Endodermal cell (in vitro differentiated cells): ENCODE measurements at regions not wholly inside any gene's neighbourhood (a gene's known extent, or its start where the extent isn't known, plus 50 kb on each side); places are given as distances from the start of the nearest gene placed in this dataset.

ENCODE experiments used
- DNase-seq: peaks from one replicate; pipeline ENCODE4 v3.0.0-alpha.2; 2017
- H3K27ac ChIP-seq: 2 replicates; pipeline ENCODE4 v1.5.1; 2013; ENCODE audit warnings: mild to moderate bottlenecking, low read depth, low read length, moderate library complexity
- H3K27me3 ChIP-seq: 2 replicates; pipeline ENCODE4 v1.6.1; 2013; ENCODE audit warnings: mild to moderate bottlenecking, low read length, moderate library complexity; ENCODE audit not compliant: insufficient read depth, control insufficient read depth, poor library complexity, severe bottlenecking
- H3K36me3 ChIP-seq: 2 replicates; pipeline ENCODE4 v1.7.0; 2013; ENCODE audit warnings: mild to moderate bottlenecking, low read length, moderate library complexity; ENCODE audit not compliant: control insufficient read depth, insufficient read depth
- H3K4me1 ChIP-seq: one replicate; pipeline ENCODE4 v1.7.0; 2013; ENCODE audit warnings: low read length; ENCODE audit not compliant: control insufficient read depth, insufficient read depth
- H3K4me3 ChIP-seq: 2 replicates; pipeline ENCODE4 v1.5.1; 2013; ENCODE audit warnings: mild to moderate bottlenecking, low read length, moderate library complexity
- H3K9ac ChIP-seq: 2 replicates; pipeline ENCODE4 v1.6.1; 2013; ENCODE audit warnings: mild to moderate bottlenecking, low read length, moderate library complexity; ENCODE audit not compliant: poor library complexity, severe bottlenecking; ENCODE audit errors: extremely low read depth
- H3K9me3 ChIP-seq: 2 replicates; pipeline ENCODE4 v1.6.1; 2013; ENCODE audit warnings: mild to moderate bottlenecking, low read length, moderate library complexity; ENCODE audit not compliant: control insufficient read depth
- H3K27ac Mint-ChIP-seq: 2 replicates; pipeline ENCODE4 v1.8.0; 2020; ENCODE audit warnings: mixed read lengths
- H3K27me3 Mint-ChIP-seq: 2 replicates; pipeline ENCODE4 v1.8.0; 2021; ENCODE audit warnings: mild to moderate bottlenecking, mixed read lengths; ENCODE audit not compliant: insufficient read depth
- H3K36me3 Mint-ChIP-seq: 2 replicates; pipeline ENCODE4 v1.8.0; 2020; ENCODE audit warnings: low read depth, mixed read lengths
- H3K4me1 Mint-ChIP-seq: 2 replicates; pipeline ENCODE4 v1.8.0; 2020; ENCODE audit warnings: mixed read lengths
- H3K4me3 Mint-ChIP-seq: 2 replicates; pipeline ENCODE4 v1.8.0; 2020; ENCODE audit warnings: mild to moderate bottlenecking, moderate library complexity, mixed read lengths
- H3K9me3 Mint-ChIP-seq: 2 replicates; pipeline ENCODE4 v1.8.0; 2020; ENCODE audit warnings: mild to moderate bottlenecking, mixed read lengths
- WGBS, 2 experiments: methylation state at CpG; one replicate each; pipeline versions ENCODE4 v1.1.5 to v1.1.7; 2013; ENCODE audit warnings: missing lambda C conversion rate in 2 of 2, mixed read lengths in 1 of 2; ENCODE audit not compliant: insufficient coverage in 1 of 2, insufficient read length in 1 of 2; 5-methylcytosine and 5-hydroxymethylcytosine counted together
- TF ChIP-seq, protein P1 (sequence below): fragments of 200-600 bp; sonication (generic); conservative IDR thresholded peaks from 2 replicates; pipeline ENCODE4 v1.5.0; 2021; ENCODE audit warnings: antibody characterized with exemption, mild to moderate bottlenecking

DNA sequence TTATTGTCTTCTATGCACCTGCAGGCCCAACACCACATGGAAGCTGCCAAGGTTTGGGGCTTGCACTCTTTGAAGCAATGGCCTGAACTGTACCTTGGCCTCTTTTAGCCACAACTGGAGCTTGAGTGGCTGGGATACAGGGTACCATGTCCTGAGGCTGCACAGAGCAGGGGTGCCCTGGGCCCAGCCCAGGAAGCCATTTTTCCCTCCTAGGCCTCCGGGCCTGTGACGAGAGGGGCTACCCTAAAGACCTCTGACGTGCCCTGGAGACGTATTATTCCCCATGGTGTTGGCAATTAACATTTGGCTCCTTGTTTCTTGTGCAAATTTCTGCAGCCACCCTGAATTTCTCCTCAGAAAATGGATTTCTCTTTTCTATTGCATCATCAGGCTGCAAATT, 519.9 kb upstream of the MAGEB18 start:
- DNase-seq: no peak
- H3K4me1 ChIP-seq: no peaks in the 10 kb centered on the region
- Mint-ChIP-seq H3K27ac (no peak overlapping the region), H3K9me3 (peaks cover 45% of the 10 kb centered on the region), H3K27me3 (no peaks in the 10 kb centered on the region), H3K4me1 (no peaks in the 10 kb centered on the region), H3K36me3 (no peaks in the 10 kb centered on the region), H3K4me3 (no peak overlapping the region)
- H3K9ac ChIP-seq: no peak overlapping the region
- WGBS, 2 experiments: 95% methylated on average over 4 of the region's 4 CpGs; no CpG with 5 or more reads in 1 of the 2 experiments
- no peak overlapping the region for H3K27ac ChIP-seq
- no peaks in the 10 kb centered on the region for H3K27me3 ChIP-seq
- no peak overlapping the region for H3K4me3 ChIP-seq
- no peaks in the 10 kb centered on the region for H3K36me3 ChIP-seq
- no peaks in the 10 kb centered on the region for H3K9me3 ChIP-seq
- TF ChIP-seq, protein P1, sequence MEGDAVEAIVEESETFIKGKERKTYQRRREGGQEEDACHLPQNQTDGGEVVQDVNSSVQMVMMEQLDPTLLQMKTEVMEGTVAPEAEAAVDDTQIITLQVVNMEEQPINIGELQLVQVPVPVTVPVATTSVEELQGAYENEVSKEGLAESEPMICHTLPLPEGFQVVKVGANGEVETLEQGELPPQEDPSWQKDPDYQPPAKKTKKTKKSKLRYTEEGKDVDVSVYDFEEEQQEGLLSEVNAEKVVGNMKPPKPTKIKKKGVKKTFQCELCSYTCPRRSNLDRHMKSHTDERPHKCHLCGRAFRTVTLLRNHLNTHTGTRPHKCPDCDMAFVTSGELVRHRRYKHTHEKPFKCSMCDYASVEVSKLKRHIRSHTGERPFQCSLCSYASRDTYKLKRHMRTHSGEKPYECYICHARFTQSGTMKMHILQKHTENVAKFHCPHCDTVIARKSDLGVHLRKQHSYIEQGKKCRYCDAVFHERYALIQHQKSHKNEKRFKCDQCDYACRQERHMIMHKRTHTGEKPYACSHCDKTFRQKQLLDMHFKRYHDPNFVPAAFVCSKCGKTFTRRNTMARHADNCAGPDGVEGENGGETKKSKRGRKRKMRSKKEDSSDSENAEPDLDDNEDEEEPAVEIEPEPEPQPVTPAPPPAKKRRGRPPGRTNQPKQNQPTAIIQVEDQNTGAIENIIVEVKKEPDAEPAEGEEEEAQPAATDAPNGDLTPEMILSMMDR: no peak

DNA sequence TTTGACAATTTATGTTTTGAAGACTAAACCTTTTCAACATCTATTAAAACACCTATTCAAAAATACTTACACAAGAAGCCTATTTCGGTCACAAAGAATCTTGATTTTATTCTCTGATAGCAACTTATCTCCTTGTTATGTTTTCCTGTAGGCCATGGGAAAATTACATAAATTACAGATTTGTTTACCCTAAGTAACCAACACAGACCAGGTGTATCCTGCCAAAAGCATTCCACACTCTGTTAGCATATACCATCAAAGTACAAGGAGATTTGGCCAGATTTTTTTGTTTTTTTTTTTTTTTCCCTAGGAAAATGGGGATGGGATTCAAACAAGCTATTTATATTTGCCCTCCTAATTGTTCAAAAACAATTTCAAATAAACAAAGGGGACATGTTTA, 497.9 kb upstream of the MAGEB18 start:
- Histone ChIP-seq H3K36me3 (no peaks in the 10 kb centered on the region), H3K27me3 (no peaks in the 10 kb centered on the region), H3K9ac (no peak overlapping the region), H3K4me1 (no peaks in the 10 kb centered on the region), H3K9me3 (no peaks in the 10 kb centered on the region), H3K27ac (no peak overlapping the region), H3K4me3 (no peak overlapping the region)
- H3K27me3 Mint-ChIP-seq: no peaks in the 10 kb centered on the region
- WGBS, 2 experiments: 93% methylated on average over 1 of the region's 1 CpG; no CpG with 5 or more reads in 1 of the 2 experiments
- H3K4me3 Mint-ChIP-seq: no peak overlapping the region
- H3K27ac Mint-ChIP-seq: no peak overlapping the region
- DNase-seq: no peak
- TF ChIP-seq, protein P1: no peak
- no peaks in the 10 kb centered on the region for H3K36me3 Mint-ChIP-seq
- H3K9me3 Mint-ChIP-seq: peaks cover 27% of the 10 kb centered on the region
- no peaks in the 10 kb centered on the region for H3K4me1 Mint-ChIP-seq

DNA sequence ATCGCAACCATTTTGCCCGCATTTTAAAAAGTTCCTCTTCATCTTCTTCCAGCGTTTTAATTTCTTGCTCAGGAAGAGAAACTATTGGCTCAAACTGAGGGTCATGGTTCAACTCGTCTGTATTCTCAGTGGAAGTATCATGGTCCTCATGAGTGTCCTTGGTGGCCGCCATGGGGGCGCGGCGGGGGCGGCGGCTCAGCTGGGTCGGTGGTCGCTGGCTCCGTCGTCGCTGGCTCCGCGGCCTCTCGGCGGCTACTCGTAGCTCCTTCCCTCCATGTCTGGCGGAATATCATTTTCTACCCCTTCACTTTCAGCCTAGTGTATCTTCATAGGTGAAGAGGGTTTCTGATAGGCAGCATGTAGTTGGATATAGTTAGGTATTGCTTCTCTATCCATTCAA, 492.0 kb upstream of the MAGEB18 start:
- TF ChIP-seq, protein P1: no peak
- H3K9me3 Mint-ChIP-seq: peaks cover 45% of the 10 kb centered on the region
- no peak overlapping the region for H3K9ac ChIP-seq
- no peaks in the 10 kb centered on the region for H3K27me3 Mint-ChIP-seq
- H3K9me3 ChIP-seq: no peaks in the 10 kb centered on the region
- no peaks in the 10 kb centered on the region for H3K27me3 ChIP-seq
- no peaks in the 10 kb centered on the region for H3K4me1 ChIP-seq
- no peaks in the 10 kb centered on the region for H3K36me3 ChIP-seq
- H3K27ac ChIP-seq: no peak overlapping the region
- H3K4me3 ChIP-seq: no peak overlapping the region
- 99 to 100% methylated on average over 2 to 18 of the region's 21 CpGs for WGBS, 2 experiments
- DNase-seq: no peak
- no peak overlapping the region for H3K4me3 Mint-ChIP-seq
- H3K36me3 Mint-ChIP-seq: no peaks in the 10 kb centered on the region
- H3K4me1 Mint-ChIP-seq: no peaks in the 10 kb centered on the region
- no peak overlapping the region for H3K27ac Mint-ChIP-seq
